K562 (cell line): ENCODE measurements at regions not wholly inside any gene's neighbourhood (a gene's known extent, or its start where the extent isn't known, plus 50 kb on each side); places are given as distances from the start of the nearest gene placed in this dataset.

Experiments used
- MGA ChIP-seq: fragments of 450-650 bp; IDR thresholded peaks from 2 replicates; pipeline ENCODE4 v1.6.1; 2016; ENCODE audit warnings: mild to moderate bottlenecking, moderate library complexity
- MYBL2 ChIP-seq, 2 experiments: fragments of 450-650 bp in 1 of 2; sonication (generic) in 1 of 2; formaldehyde crosslinking in 1 of 2; IDR thresholded peaks; 2 replicates each; pipeline versions ENCODE4 v1.6.1 to v1.8.1; 2017 to 2022; ENCODE audit warnings: borderline replicate concordance in 1 of 2, inconsistent platforms in 1 of 2, low read depth in 1 of 2, mild to moderate bottlenecking in 1 of 2, missing genetic modification reagents in 1 of 2, moderate library complexity in 1 of 2
- PRMT5 ChIP-seq: sonication (generic); formaldehyde crosslinking; IDR thresholded peaks from 2 replicates; pipeline ENCODE4 v1.5.0; 2020; ENCODE audit warnings: missing genetic modification reagents
- SRSF9 ChIP-seq: fragments of 200-400 bp; formaldehyde crosslinking; IDR thresholded peaks from 2 replicates; pipeline ENCODE4 v1.6.1; 2017; ENCODE audit warnings: low read depth, low read length, borderline replicate concordance
- YBX1 ChIP-seq: fragments of 450-650 bp; IDR thresholded peaks from 2 replicates; pipeline ENCODE4 v1.7.1; 2016; ENCODE audit warnings: mild to moderate bottlenecking
- ZFP30 ChIP-seq: fragments of 250-450 bp; sonication (Bioruptor Pico); IDR thresholded peaks from 2 replicates; pipeline ENCODE4 v1.8.0; 2022; ENCODE audit warnings: moderate library complexity, mild to moderate bottlenecking, inconsistent platforms, borderline replicate concordance

GRCh38 chr2:65724752-65725151 is 292.4 kb upstream of the SPRED2 start (continued):
- TF ChIP-seq MGA (no peak), ZFP30 (no peak), YBX1 (no peak), MYBL2 (IDR thresholded peaks at IDR 0.05; ENCODE audit: low read depth) (no peak), MYBL2 (CRISPR knock-in tag; IDR thresholded peaks at IDR 0.05; ENCODE audit: borderline replicate concordance) (no peak), PRMT5 (no peak), SRSF9 (no peak)
- TF ChIP-seq, all 486 proteins: peak for 0
